ENCODE measurements at regions not wholly inside any gene's neighbourhood (a gene's known extent, or its start where the extent isn't known, plus 50 kb on each side); places are given as distances from the start of the nearest gene placed in this dataset.
"Not testable (repeated sequence)": the region's sequence is repeated elsewhere in the genome, so short reads cannot be mapped to it uniquely, and the experiment has no call there.

GRCh38 chr5:1573217-1574022 is 49.7 kb upstream of the LPCAT1 start:
- DNase-seq (ENCODE audit: low read depth, low spot score); H3K4me3 ChIP-seq (ENCODE audit: low read depth, low read length); in situ Hi-C loops (cut with HindIII; ENCODE audit: low sequenced_read_pairs): not testable (repeated sequence)
